Astrocyte (in vitro differentiated cells and primary cell): ENCODE measurements at regions not wholly inside any gene's neighbourhood (a gene's known extent, or its start where the extent isn't known, plus 50 kb on each side); places are given as distances from the start of the nearest gene placed in this dataset.

Experiments used
- DNase-seq: peaks from one replicate; pipeline ENCODE4 v3.0.0-alpha.2; 2010; ENCODE audit warnings: low read depth
- FAIRE-seq: peaks from 2 replicates; lab custom pipeline; 2011; peaks lifted over from hg19 to GRCh38; lab: Jason Lieb, UNC
- H2AFZ ChIP-seq: 2 replicates; pipeline ENCODE4 v1.6.0; 2012; ENCODE audit warnings: low read depth, low read length, inconsistent platforms
- H3K27ac ChIP-seq: 2 replicates; pipeline ENCODE4 v1.5.1; 2011; ENCODE audit warnings: low read depth, low read length, inconsistent platforms
- H3K27me3 ChIP-seq: 2 replicates; pipeline ENCODE4 v1.6.0; 2011; ENCODE audit warnings: low read length, inconsistent platforms; ENCODE audit not compliant: insufficient read depth
- H3K36me3 ChIP-seq: 2 replicates; pipeline ENCODE4 v1.5.1; 2011; ENCODE audit warnings: low read length, inconsistent platforms; ENCODE audit not compliant: insufficient read depth
- H3K4me1 ChIP-seq: 2 replicates; pipeline ENCODE4 v1.5.1; 2011; ENCODE audit warnings: low read length, inconsistent platforms; ENCODE audit not compliant: insufficient read depth
- H3K4me2 ChIP-seq: 2 replicates; pipeline ENCODE4 v1.6.0; 2012; ENCODE audit warnings: low read length, inconsistent platforms
- H3K4me3 ChIP-seq: 2 replicates; pipeline ENCODE4 v1.5.1; 2011; ENCODE audit warnings: low read depth, mild to moderate bottlenecking, low read length, inconsistent platforms; ENCODE audit not compliant: insufficient read depth
- H3K79me2 ChIP-seq: 2 replicates; pipeline ENCODE4 v1.6.0; 2012; ENCODE audit warnings: mild to moderate bottlenecking, low read length, inconsistent platforms; ENCODE audit not compliant: insufficient read depth
- H3K9ac ChIP-seq: 2 replicates; pipeline ENCODE4 v1.6.0; 2012; ENCODE audit warnings: mild to moderate bottlenecking, low read length, inconsistent platforms
- H3K9me3 ChIP-seq: 2 replicates; pipeline ENCODE4 v1.5.1; 2012; ENCODE audit warnings: low read depth, mild to moderate bottlenecking, low read length, inconsistent platforms; ENCODE audit not compliant: insufficient read depth
- H4K20me1 ChIP-seq: 2 replicates; pipeline ENCODE4 v1.6.0; 2012; ENCODE audit warnings: low read length, inconsistent platforms; ENCODE audit not compliant: insufficient read depth
- H3K27ac Mint-ChIP-seq: one replicate; pipeline ENCODE4 v1.8.0; 2021; ENCODE audit warnings: mild to moderate bottlenecking, mixed read lengths; ENCODE audit not compliant: unreplicated experiment
- H3K27me3 Mint-ChIP-seq: one replicate; pipeline ENCODE4 v1.8.0; 2021; ENCODE audit warnings: low read depth, mixed read lengths; ENCODE audit not compliant: unreplicated experiment
- H3K36me3 Mint-ChIP-seq: one replicate; pipeline ENCODE4 v1.8.0; 2021; ENCODE audit warnings: low read depth, mixed read lengths; ENCODE audit not compliant: unreplicated experiment
- H3K4me1 Mint-ChIP-seq: one replicate; pipeline ENCODE4 v1.8.0; 2021; ENCODE audit warnings: low read depth, mixed read lengths; ENCODE audit not compliant: unreplicated experiment
- H3K4me3 Mint-ChIP-seq: one replicate; pipeline ENCODE4 v1.8.0; 2021; ENCODE audit warnings: mild to moderate bottlenecking, moderate library complexity, mixed read lengths; ENCODE audit not compliant: unreplicated experiment
- H3K9me3 Mint-ChIP-seq: one replicate; pipeline ENCODE4 v1.8.0; 2021; ENCODE audit warnings: mild to moderate bottlenecking, mixed read lengths; ENCODE audit not compliant: unreplicated experiment
- CTCF ChIP-seq: IDR thresholded peaks from 2 replicates; pipeline ENCODE4 v1.5.1; 2011; ENCODE audit warnings: low read depth, mild to moderate bottlenecking, inconsistent platforms, low read length, moderate library complexity; ENCODE audit not compliant: insufficient read depth
- EZH2 ChIP-seq: IDR thresholded peaks from 2 replicates; pipeline ENCODE4 v1.6.1; 2012; ENCODE audit warnings: mild to moderate bottlenecking, low read length, inconsistent platforms; ENCODE audit not compliant: insufficient read depth

- no peaks in the 10 kb centered on the region for H3K36me3 ChIP-seq
- H3K79me2 ChIP-seq, result no peaks in the 10 kb centered on the region
- H3K9ac ChIP-seq, result no peak overlapping the region
- Mint-ChIP-seq H3K4me3 (no peak overlapping the region), H3K4me1 (peaks cover 8% of the 10 kb centered on the region), H3K27ac (no peak overlapping the region), H3K36me3 (no peaks in the 10 kb centered on the region), H3K27me3 (no peaks in the 10 kb centered on the region), H3K9me3 (no peaks in the 10 kb centered on the region)
- DNase-seq (no peak), FAIRE-seq (no peak)
- no peak overlapping the region for H3K4me2 ChIP-seq
- H2AFZ ChIP-seq, result no peak overlapping the region
- no peaks in the 10 kb centered on the region for H4K20me1 ChIP-seq
- no peak overlapping the region for H3K27ac ChIP-seq
- H3K4me3 ChIP-seq, result no peak overlapping the region
- TF ChIP-seq EZH2 (no peak), CTCF (no peak)
- H3K4me1 ChIP-seq, result no peaks in the 10 kb centered on the region
- H3K27me3 ChIP-seq, result no peaks in the 10 kb centered on the region
- H3K9me3 ChIP-seq, result no peaks in the 10 kb centered on the region
Measured at GRCh38 chr2:107607054-107607453, 219.6 kb upstream of the RGPD4 start.

- Mint-ChIP-seq H3K4me1 (peaks cover 8% of the 10 kb centered on the region), H3K36me3 (no peaks in the 10 kb centered on the region), H3K27ac (no peak overlapping the region), H3K27me3 (no peaks in the 10 kb centered on the region), H3K4me3 (no peak overlapping the region), H3K9me3 (no peaks in the 10 kb centered on the region)
- TF ChIP-seq EZH2 (no peak), CTCF (no peak)
- FAIRE-seq (no peak), DNase-seq (no peak)
- Histone ChIP-seq H3K36me3 (no peaks in the 10 kb centered on the region), H2AFZ (no peak overlapping the region), H3K4me1 (no peaks in the 10 kb centered on the region), H3K4me2 (no peak overlapping the region), H3K9me3 (no peaks in the 10 kb centered on the region), H3K27ac (no peak overlapping the region), H4K20me1 (no peaks in the 10 kb centered on the region), H3K4me3 (no peak overlapping the region), H3K9ac (no peak overlapping the region), H3K79me2 (no peaks in the 10 kb centered on the region), H3K27me3 (no peaks in the 10 kb centered on the region)
Measured at GRCh38 chr2:107607473-107607872, 219.2 kb upstream of the RGPD4 start.

GRCh38 chr2:107615039-107615438, 211.7 kb upstream of the RGPD4 start:
- Histone ChIP-seq H4K20me1 (no peaks in the 10 kb centered on the region), H3K4me3 (no peak overlapping the region), H3K9ac (no peak overlapping the region), H3K79me2 (no peaks in the 10 kb centered on the region), H3K27me3 (no peaks in the 10 kb centered on the region), H3K9me3 (peaks cover 3% of the 10 kb centered on the region), H3K4me1 (no peaks in the 10 kb centered on the region), H3K36me3 (no peaks in the 10 kb centered on the region), H3K27ac (no peak overlapping the region), H2AFZ (no peak overlapping the region), H3K4me2 (no peak overlapping the region)
- Mint-ChIP-seq H3K4me1 (no peaks in the 10 kb centered on the region), H3K27ac (no peak overlapping the region), H3K4me3 (no peak overlapping the region), H3K36me3 (no peaks in the 10 kb centered on the region), H3K27me3 (no peaks in the 10 kb centered on the region), H3K9me3 (peaks cover 18% of the 10 kb centered on the region)
- DNase-seq, result no peak
- FAIRE-seq, result no peak
- TF ChIP-seq EZH2, result no peak
- TF ChIP-seq CTCF, result no peak
